ENCODE measurements at regions not wholly inside any gene's neighbourhood (a gene's known extent, or its start where the extent isn't known, plus 50 kb on each side); places are given as distances from the start of the nearest gene placed in this dataset.

DNA sequence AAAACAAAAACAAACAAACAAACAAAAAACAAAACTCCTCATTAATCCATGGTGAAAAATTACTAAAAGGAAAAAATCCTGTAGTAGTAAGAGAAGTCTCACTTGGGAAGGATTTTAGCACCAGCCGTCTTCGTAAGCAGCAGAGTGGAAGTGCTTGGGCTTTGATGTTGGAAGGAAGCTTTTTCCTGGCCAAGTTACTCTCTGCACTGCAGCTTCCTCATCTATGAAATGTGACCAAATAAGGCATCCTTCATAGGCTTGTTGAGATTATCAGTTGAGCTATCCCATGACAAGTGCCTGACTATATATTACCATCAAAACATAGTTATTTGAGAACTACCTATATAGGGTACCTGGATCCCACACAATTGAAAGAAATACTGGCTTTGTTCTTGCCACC is 436.4 kb upstream of the ONECUT1 start:
- DNase-seq (ENCODE audit: extremely low read depth, insufficient read length): no peak
- H3K36me3 ChIP-seq (ENCODE audit: control insufficient read depth, insufficient read depth, low read length): no peaks in the 10 kb centered on the region
- TF ChIP-seq, protein P1, sequence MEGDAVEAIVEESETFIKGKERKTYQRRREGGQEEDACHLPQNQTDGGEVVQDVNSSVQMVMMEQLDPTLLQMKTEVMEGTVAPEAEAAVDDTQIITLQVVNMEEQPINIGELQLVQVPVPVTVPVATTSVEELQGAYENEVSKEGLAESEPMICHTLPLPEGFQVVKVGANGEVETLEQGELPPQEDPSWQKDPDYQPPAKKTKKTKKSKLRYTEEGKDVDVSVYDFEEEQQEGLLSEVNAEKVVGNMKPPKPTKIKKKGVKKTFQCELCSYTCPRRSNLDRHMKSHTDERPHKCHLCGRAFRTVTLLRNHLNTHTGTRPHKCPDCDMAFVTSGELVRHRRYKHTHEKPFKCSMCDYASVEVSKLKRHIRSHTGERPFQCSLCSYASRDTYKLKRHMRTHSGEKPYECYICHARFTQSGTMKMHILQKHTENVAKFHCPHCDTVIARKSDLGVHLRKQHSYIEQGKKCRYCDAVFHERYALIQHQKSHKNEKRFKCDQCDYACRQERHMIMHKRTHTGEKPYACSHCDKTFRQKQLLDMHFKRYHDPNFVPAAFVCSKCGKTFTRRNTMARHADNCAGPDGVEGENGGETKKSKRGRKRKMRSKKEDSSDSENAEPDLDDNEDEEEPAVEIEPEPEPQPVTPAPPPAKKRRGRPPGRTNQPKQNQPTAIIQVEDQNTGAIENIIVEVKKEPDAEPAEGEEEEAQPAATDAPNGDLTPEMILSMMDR (IDR thresholded peaks at IDR 0.05; ENCODE audit: insufficient read depth, low read length, poor library complexity, severe bottlenecking): no peak

DNA sequence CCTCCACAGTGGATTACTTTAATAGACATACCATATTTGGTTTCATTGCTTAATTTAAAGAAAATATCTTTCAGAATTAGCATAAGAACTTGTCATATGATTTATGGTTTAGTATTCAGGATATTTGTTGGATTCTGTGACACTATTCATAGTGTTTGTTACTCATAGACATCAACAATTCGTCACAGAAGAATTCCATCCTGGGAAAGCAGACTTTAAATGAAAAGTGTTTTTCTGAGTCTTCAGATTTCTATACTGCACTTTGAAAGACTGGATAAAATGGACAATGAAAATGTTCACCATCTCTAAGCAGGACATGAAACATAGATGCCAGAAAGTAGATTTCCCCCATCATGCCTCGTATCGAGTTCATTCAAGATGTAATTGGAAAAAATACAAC is 435.6 kb upstream of the ONECUT1 start:
- Histone ChIP-seq H3K36me3 (ENCODE audit: control insufficient read depth, insufficient read depth, low read length) (no peaks in the 10 kb centered on the region), H3K27me3 (replicated peaks; ENCODE audit: control insufficient read depth, insufficient read depth, low read length) (no peaks in the 10 kb centered on the region), H3K4me3 (replicated peaks; ENCODE audit: low read depth, low read length) (no peak overlapping the region)
- TF ChIP-seq, protein P1 (IDR thresholded peaks at IDR 0.05; ENCODE audit: insufficient read depth, low read length, poor library complexity, severe bottlenecking): no peak
- no peak for DNase-seq (ENCODE audit: extremely low read depth, insufficient read length)

More for the DNA sequence above, 436.4 kb upstream of the ONECUT1 start:
- H3K4me3 ChIP-seq (replicated peaks; ENCODE audit: low read depth, low read length): no peak overlapping the region
- H3K27me3 ChIP-seq (replicated peaks; ENCODE audit: control insufficient read depth, insufficient read depth, low read length): no peaks in the 10 kb centered on the region

DNA sequence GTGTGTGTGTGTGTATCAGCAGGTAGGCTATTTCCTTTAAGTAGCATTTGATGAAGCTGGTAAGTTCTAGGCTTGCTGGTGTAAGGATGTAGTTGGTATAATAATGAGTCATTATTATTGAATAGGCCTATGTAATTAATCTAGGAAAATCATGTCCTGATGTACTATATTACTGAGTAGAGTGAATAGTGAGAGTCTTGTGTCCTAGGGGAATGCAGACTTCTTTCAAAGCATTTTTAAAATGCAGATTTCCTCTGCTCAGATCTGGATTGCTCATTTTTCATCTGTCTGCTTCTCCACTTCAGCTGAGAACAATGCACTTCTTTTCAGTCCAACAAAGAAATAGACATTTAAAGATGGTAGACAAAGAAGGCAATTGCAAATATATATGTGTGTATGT is 434.2 kb upstream of the ONECUT1 start:
- Histone ChIP-seq H3K36me3 (ENCODE audit: control insufficient read depth, insufficient read depth, low read length) (no peaks in the 10 kb centered on the region), H3K4me3 (replicated peaks; ENCODE audit: low read depth, low read length) (no peak overlapping the region), H3K27me3 (replicated peaks; ENCODE audit: control insufficient read depth, insufficient read depth, low read length) (no peaks in the 10 kb centered on the region)
- no peak for DNase-seq (ENCODE audit: extremely low read depth, insufficient read length)
- TF ChIP-seq, protein P1 (IDR thresholded peaks at IDR 0.05; ENCODE audit: insufficient read depth, low read length, poor library complexity, severe bottlenecking): no peak

DNA sequence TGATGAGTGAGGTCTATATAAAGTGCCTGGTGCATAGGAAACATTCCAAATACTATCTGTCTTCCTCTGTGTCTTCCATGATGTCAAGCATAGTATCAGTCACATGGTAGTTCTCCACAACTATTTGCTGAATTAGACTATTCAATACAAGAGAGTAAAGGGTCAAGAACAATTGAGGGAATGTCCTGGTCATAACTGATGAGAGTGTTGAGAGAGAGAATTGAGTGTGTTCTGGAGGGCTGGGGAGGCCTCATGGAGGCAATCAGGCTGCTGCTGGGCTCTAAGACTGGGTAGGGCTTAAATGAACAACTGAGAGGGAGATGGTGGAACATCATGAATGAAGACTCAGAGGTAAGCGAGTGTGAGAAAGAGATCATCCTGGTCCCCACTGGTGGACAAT is 433.7 kb upstream of the ONECUT1 start:
- TF ChIP-seq, protein P1 (IDR thresholded peaks at IDR 0.05; ENCODE audit: insufficient read depth, low read length, poor library complexity, severe bottlenecking): no peak
- DNase-seq (ENCODE audit: extremely low read depth, insufficient read length): no peak
- Histone ChIP-seq H3K4me3 (replicated peaks; ENCODE audit: low read depth, low read length) (no peak overlapping the region), H3K36me3 (ENCODE audit: control insufficient read depth, insufficient read depth, low read length) (no peaks in the 10 kb centered on the region), H3K27me3 (replicated peaks; ENCODE audit: control insufficient read depth, insufficient read depth, low read length) (no peaks in the 10 kb centered on the region)

DNA sequence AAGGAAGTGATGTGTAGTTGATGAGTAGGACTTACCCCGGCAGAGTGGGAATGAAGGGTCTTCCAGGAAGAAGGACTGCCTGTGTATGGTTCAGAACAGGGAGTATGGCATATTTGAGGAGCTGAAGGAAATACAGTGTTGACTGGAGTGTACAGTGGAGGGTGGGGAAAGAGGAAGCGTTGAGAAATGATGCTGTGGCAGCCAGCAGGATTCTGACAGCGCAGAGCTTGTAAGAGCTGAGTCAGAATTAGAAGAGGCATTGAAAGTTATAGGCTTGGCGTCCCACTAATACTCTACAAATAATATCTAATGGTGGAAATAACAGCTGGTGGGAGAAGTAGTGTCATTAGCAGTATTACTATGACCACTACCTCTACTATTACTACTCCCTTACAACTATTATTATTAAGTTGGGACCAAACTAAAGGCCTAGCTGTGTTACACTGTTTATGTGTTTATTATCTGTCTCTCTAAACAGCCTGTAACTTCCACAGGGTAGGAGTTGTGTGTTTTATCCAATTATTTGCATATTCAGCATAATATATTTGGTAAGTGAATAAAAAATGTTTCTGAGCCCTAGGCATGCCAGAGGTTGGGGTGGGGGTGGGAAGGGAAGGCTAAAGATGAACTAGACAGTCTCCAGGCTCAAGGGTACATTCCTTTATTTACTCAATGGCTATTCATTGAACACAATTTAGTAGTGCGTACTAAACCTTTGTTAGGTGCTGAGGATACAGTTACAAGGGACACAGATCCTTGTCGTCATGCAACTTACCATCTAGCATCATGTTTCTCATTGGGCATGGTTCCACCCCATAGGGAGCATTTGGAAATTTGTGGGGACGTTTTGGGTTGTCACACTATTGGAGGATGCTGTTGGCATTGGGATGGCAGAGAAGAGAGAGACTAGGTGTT is 428.8 kb upstream of the ONECUT1 start:
- no peak for DNase-seq (ENCODE audit: extremely low read depth, insufficient read length)
- TF ChIP-seq, protein P1 (IDR thresholded peaks at IDR 0.05; ENCODE audit: insufficient read depth, low read length, poor library complexity, severe bottlenecking): no peak
- Histone ChIP-seq H3K4me3 (replicated peaks; ENCODE audit: low read depth, low read length) (no peak overlapping the region), H3K36me3 (ENCODE audit: control insufficient read depth, insufficient read depth, low read length) (no peaks in the 10 kb centered on the region), H3K27me3 (replicated peaks; ENCODE audit: control insufficient read depth, insufficient read depth, low read length) (no peaks in the 10 kb centered on the region)
